ENCODE measurements at regions not wholly inside any gene's neighbourhood (a gene's known extent, or its start where the extent isn't known, plus 50 kb on each side); places are given as distances from the start of the nearest gene placed in this dataset.

DNA sequence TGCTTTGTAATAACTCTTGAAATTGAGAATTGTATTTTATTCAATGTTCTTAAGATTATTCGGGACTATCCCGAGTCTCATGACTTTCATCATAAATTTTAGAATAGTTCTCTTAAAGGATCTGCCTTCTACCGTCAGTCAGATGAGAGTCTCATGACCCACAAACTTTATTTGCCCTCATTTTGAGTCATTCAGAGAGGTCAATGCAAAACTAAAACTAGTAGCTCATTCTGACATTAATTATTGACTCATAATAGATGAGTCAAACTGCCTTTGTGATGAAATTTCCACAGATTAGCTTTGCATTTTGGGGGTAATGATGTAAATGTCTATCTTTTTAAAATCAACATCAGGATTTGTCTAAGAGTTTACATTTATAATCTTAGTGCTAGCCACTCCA, 1527.3 kb downstream of the TECRL start:
- TF ChIP-seq, protein P1, sequence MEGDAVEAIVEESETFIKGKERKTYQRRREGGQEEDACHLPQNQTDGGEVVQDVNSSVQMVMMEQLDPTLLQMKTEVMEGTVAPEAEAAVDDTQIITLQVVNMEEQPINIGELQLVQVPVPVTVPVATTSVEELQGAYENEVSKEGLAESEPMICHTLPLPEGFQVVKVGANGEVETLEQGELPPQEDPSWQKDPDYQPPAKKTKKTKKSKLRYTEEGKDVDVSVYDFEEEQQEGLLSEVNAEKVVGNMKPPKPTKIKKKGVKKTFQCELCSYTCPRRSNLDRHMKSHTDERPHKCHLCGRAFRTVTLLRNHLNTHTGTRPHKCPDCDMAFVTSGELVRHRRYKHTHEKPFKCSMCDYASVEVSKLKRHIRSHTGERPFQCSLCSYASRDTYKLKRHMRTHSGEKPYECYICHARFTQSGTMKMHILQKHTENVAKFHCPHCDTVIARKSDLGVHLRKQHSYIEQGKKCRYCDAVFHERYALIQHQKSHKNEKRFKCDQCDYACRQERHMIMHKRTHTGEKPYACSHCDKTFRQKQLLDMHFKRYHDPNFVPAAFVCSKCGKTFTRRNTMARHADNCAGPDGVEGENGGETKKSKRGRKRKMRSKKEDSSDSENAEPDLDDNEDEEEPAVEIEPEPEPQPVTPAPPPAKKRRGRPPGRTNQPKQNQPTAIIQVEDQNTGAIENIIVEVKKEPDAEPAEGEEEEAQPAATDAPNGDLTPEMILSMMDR (optimal IDR thresholded peaks at IDR 0.05 in 1 of 3, IDR thresholded peaks at IDR 0.05 in 1 of 3, conservative IDR thresholded peaks at IDR 0.05 in 1 of 3; ENCODE audit: extremely low read depth in 1 of 3, insufficient read depth in 2 of 3, low read length in 3 of 3), result no peak
- TF ChIP-seq EZH2 (IDR thresholded peaks at IDR 0.05; ENCODE audit: low read length), result no peak
- dilution Hi-C loops (cut with MboI; ENCODE audit: extremely low pct_ligation_motif_present, low sequenced_read_pairs), result no loop called here

DNA sequence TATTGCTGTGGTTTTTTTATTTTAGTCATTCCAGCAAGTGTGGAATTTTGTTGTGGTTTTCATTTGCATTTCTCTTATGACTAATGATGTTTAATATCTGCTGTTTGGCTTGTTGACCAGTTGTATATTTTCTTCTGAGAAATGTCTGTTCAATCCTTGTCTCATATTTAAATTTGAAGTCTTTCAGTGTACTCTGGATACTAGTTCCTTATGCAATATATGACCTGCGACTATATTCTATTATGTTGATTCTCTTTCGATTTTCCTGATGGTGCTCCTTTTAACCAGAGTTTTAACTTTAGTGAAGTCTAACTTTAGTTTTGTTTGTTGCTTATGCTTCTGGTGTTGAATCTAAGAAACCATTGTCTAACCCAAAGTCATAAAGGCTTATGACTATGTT, 1528.0 kb downstream of the TECRL start:
- Histone ChIP-seq H3K9ac (ENCODE audit: control insufficient read depth, extremely low read depth, insufficient read depth, low read length) (no peak overlapping the region), H3K9me1 (ENCODE audit: control insufficient read depth, extremely low read depth, insufficient read depth, low read length) (no peaks in the 10 kb centered on the region), H3K27me3 (ENCODE audit: control insufficient read depth, extremely low read depth, insufficient read depth, low read length) (no peaks in the 10 kb centered on the region), H3K4me2 (ENCODE audit: control insufficient read depth, extremely low read depth, insufficient read depth, low read depth, low read length) (no peak overlapping the region), H3K9me3 (ENCODE audit: control insufficient read depth, low read depth, low read length) (no peaks in the 10 kb centered on the region), H3K79me2 (ENCODE audit: control insufficient read depth, insufficient read depth, low read length) (no peaks in the 10 kb centered on the region), H3K27ac (ENCODE audit: control insufficient read depth, insufficient read depth, low read length) (no peak overlapping the region), H3K4me1 (ENCODE audit: control insufficient read depth, extremely low read depth, insufficient read depth, low read length) (no peaks in the 10 kb centered on the region), H2AFZ (ENCODE audit: control insufficient read depth, low read length) (no peak overlapping the region), H3K36me3 (ENCODE audit: control insufficient read depth in 2 of 2, extremely low read depth in 1 of 2, insufficient read depth in 2 of 2, low read length in 2 of 2) (no peaks in the 10 kb centered on the region), H4K20me1 (ENCODE audit: control insufficient read depth, extremely low read depth, insufficient read depth, low read length) (no peaks in the 10 kb centered on the region), H3K4me3 (ENCODE audit: control insufficient read depth in 2 of 3, extremely low read depth in 1 of 3, insufficient read depth in 2 of 3, low read depth in 1 of 3, low read length in 3 of 3) (no peak overlapping the region)
- no peak for DNase-seq (ENCODE audit: low read depth, low spot score)
- TF ChIP-seq, protein P1 (optimal IDR thresholded peaks at IDR 0.05 in 1 of 3, IDR thresholded peaks at IDR 0.05 in 1 of 3, conservative IDR thresholded peaks at IDR 0.05 in 1 of 3; ENCODE audit: extremely low read depth in 1 of 3, insufficient read depth in 2 of 3, low read length in 3 of 3), result no peak
- TF ChIP-seq EZH2 (IDR thresholded peaks at IDR 0.05; ENCODE audit: low read length), result no peak
- no peak for FAIRE-seq
- dilution Hi-C loops (cut with MboI; ENCODE audit: extremely low pct_ligation_motif_present, low sequenced_read_pairs), result no loop called here

More for the DNA sequence above, 1527.3 kb downstream of the TECRL start:
- no peak overlapping the region for H3K4me2 ChIP-seq (ENCODE audit: control insufficient read depth, extremely low read depth, insufficient read depth, low read depth, low read length)
- H3K9me3 ChIP-seq (ENCODE audit: control insufficient read depth, low read depth, low read length), result no peaks in the 10 kb centered on the region
- H3K79me2 ChIP-seq (ENCODE audit: control insufficient read depth, insufficient read depth, low read length), result no peaks in the 10 kb centered on the region
- FAIRE-seq (no peak), DNase-seq (ENCODE audit: low read depth, low spot score) (no peak)
- H3K9me1 ChIP-seq (ENCODE audit: control insufficient read depth, extremely low read depth, insufficient read depth, low read length), result no peaks in the 10 kb centered on the region
- H3K9ac ChIP-seq (ENCODE audit: control insufficient read depth, extremely low read depth, insufficient read depth, low read length), result no peak overlapping the region
- H4K20me1 ChIP-seq (ENCODE audit: control insufficient read depth, extremely low read depth, insufficient read depth, low read length), result no peaks in the 10 kb centered on the region
- H3K27me3 ChIP-seq (ENCODE audit: control insufficient read depth, extremely low read depth, insufficient read depth, low read length), result no peaks in the 10 kb centered on the region
- H2AFZ ChIP-seq (ENCODE audit: control insufficient read depth, low read length), result no peak overlapping the region
- no peaks in the 10 kb centered on the region for H3K4me1 ChIP-seq (ENCODE audit: control insufficient read depth, extremely low read depth, insufficient read depth, low read length)
- H3K27ac ChIP-seq (ENCODE audit: control insufficient read depth, insufficient read depth, low read length), result no peak overlapping the region
- H3K36me3 ChIP-seq (ENCODE audit: control insufficient read depth in 2 of 2, extremely low read depth in 1 of 2, insufficient read depth in 2 of 2, low read length in 2 of 2), result no peaks in the 10 kb centered on the region
- no peak overlapping the region for H3K4me3 ChIP-seq (ENCODE audit: control insufficient read depth in 2 of 3, extremely low read depth in 1 of 3, insufficient read depth in 2 of 3, low read depth in 1 of 3, low read length in 3 of 3)

All from keratinocyte (primary cell).